ENCODE measurements at regions not wholly inside any gene's neighbourhood (a gene's known extent, or its start where the extent isn't known, plus 50 kb on each side); places are given as distances from the start of the nearest gene placed in this dataset.

- Mint-ChIP-seq H3K27ac (ENCODE audit: unreplicated experiment) (no peak overlapping the region), H3K36me3 (ENCODE audit: low read depth) (no peaks in the 10 kb centered on the region), H3K9me3 (ENCODE audit: low read depth) (no peaks in the 10 kb centered on the region), H3K4me1 (ENCODE audit: low read depth) (no peaks in the 10 kb centered on the region), H3K4me3 (ENCODE audit: unreplicated experiment) (no peak overlapping the region), H3K27me3 (ENCODE audit: low read depth) (peaks cover 44% of the 10 kb centered on the region)
- DNase-seq (ENCODE audit: low spot score) = no peak
- no peak for TF ChIP-seq CTCF (IDR thresholded peaks at IDR 0.05)
Observed at GRCh38 chr6:119511024-119511423, 161.5 kb upstream of the MAN1A1 start.

- no peak overlapping the region for H3K4me3 Mint-ChIP-seq (ENCODE audit: unreplicated experiment)
- no peaks in the 10 kb centered on the region for H3K9me3 Mint-ChIP-seq (ENCODE audit: low read depth)
- H3K4me1 Mint-ChIP-seq (ENCODE audit: low read depth) = no peaks in the 10 kb centered on the region
- no peaks in the 10 kb centered on the region for H3K36me3 Mint-ChIP-seq (ENCODE audit: low read depth)
- H3K27ac Mint-ChIP-seq (ENCODE audit: unreplicated experiment) = no peak overlapping the region
- no peak for TF ChIP-seq CTCF (IDR thresholded peaks at IDR 0.05)
- no peak for DNase-seq (ENCODE audit: low spot score)
- H3K27me3 Mint-ChIP-seq (ENCODE audit: low read depth) = peaks cover 40% of the 10 kb centered on the region
Observed at GRCh38 chr6:119510246-119510645, 160.7 kb upstream of the MAN1A1 start.

- Mint-ChIP-seq H3K4me3 (ENCODE audit: unreplicated experiment) (no peak overlapping the region), H3K4me1 (ENCODE audit: low read depth) (no peaks in the 10 kb centered on the region), H3K36me3 (ENCODE audit: low read depth) (no peaks in the 10 kb centered on the region), H3K27me3 (ENCODE audit: low read depth) (peaks cover 41% of the 10 kb centered on the region), H3K27ac (ENCODE audit: unreplicated experiment) (no peak overlapping the region), H3K9me3 (ENCODE audit: low read depth) (no peaks in the 10 kb centered on the region)
- no peak for DNase-seq (ENCODE audit: low spot score)
- TF ChIP-seq CTCF (IDR thresholded peaks at IDR 0.05) = no peak
Observed at GRCh38 chr6:119506631-119507174, 157.1 kb upstream of the MAN1A1 start.

GRCh38 chr6:119501798-119502483 lies 152.4 kb upstream of the MAN1A1 start:
- DNase-seq (ENCODE audit: low spot score) = no peak
- H3K27ac Mint-ChIP-seq (ENCODE audit: unreplicated experiment) = no peak overlapping the region
- H3K36me3 Mint-ChIP-seq (ENCODE audit: low read depth) = no peaks in the 10 kb centered on the region
- TF ChIP-seq CTCF (IDR thresholded peaks at IDR 0.05) = no peak
- H3K4me3 Mint-ChIP-seq (ENCODE audit: unreplicated experiment) = no peak overlapping the region
- H3K9me3 Mint-ChIP-seq (ENCODE audit: low read depth) = no peaks in the 10 kb centered on the region
- no peaks in the 10 kb centered on the region for H3K4me1 Mint-ChIP-seq (ENCODE audit: low read depth)
- peaks cover 15% of the 10 kb centered on the region for H3K27me3 Mint-ChIP-seq (ENCODE audit: low read depth)

GRCh38 chr6:119499797-119500196 lies 150.2 kb upstream of the MAN1A1 start:
- TF ChIP-seq CTCF (IDR thresholded peaks at IDR 0.05) = no peak
- Mint-ChIP-seq H3K27me3 (ENCODE audit: low read depth) (peaks cover 25% of the 10 kb centered on the region), H3K4me1 (ENCODE audit: low read depth) (no peaks in the 10 kb centered on the region), H3K36me3 (ENCODE audit: low read depth) (no peaks in the 10 kb centered on the region), H3K4me3 (ENCODE audit: unreplicated experiment) (no peak overlapping the region), H3K9me3 (ENCODE audit: low read depth) (peaks cover 6% of the 10 kb centered on the region), H3K27ac (ENCODE audit: unreplicated experiment) (no peak overlapping the region)
- DNase-seq (ENCODE audit: low spot score) = no peak

Measured in chondrocyte (in vitro differentiated cells).